Endothelial cell of umbilical vein (primary cell): ENCODE measurements at regions not wholly inside any gene's neighbourhood (a gene's known extent, or its start where the extent isn't known, plus 50 kb on each side); places are given as distances from the start of the nearest gene placed in this dataset.

ENCODE experiments used
- BruUV-seq: library from RNA; stranded (reverse); fragments of 400-500 nt; replicated peaks from 2 replicates; lab custom pipeline; 2021; lab: Mats Ljungman, UMichigan
- CTCF ChIA-PET: fragments of 300-600, 350-600 bp; sonication (Branson Sonifier 250); formaldehyde crosslinking; loops from one replicate; lab custom pipeline; 2021; ENCODE audit warnings: antibody characterized with exemption, inconsistent platforms; lab: Charles Lee
- POLR2A ChIA-PET: fragments of 300-600, 350-600 bp; sonication (Branson Sonifier 250); formaldehyde crosslinking; loops from one replicate; lab custom pipeline; 2021; ENCODE audit warnings: antibody characterized with exemption, inconsistent platforms; lab: Charles Lee
- DNase-seq: peaks from one replicate; pipeline ENCODE4 v3.0.0-alpha.2; 2011; ENCODE audit warnings: low read depth, low spot score
- FAIRE-seq: peaks from 2 replicates; lab custom pipeline; 2011; peaks lifted over from hg19 to GRCh38; lab: Jason Lieb, UNC
- H2AFZ ChIP-seq: 2 replicates; pipeline ENCODE4 v1.6.0; 2012; ENCODE audit warnings: low read depth, low read length, control low read depth, inconsistent platforms
- H3K27ac ChIP-seq: 2 replicates; pipeline ENCODE4 v1.5.1; 2011; ENCODE audit warnings: low read depth, mild to moderate bottlenecking, control low read depth, low read length, moderate library complexity; ENCODE audit not compliant: insufficient read depth
- H3K27me3 ChIP-seq, 2 experiments: 2 replicates each; pipeline versions ENCODE4 v1.6.0 to v1.6.1; 2011; ENCODE audit warnings: low read length in 2 of 2, mixed read lengths in 1 of 2; ENCODE audit not compliant: control insufficient read depth in 2 of 2, insufficient read depth in 2 of 2
- H3K36me3 ChIP-seq, 2 experiments: 2 replicates in 1 of 2; 3 replicates in 1 of 2; pipeline ENCODE4 v1.5.1; 2011; ENCODE audit warnings: low read length in 2 of 2, mild to moderate bottlenecking in 1 of 2, moderate library complexity in 1 of 2; ENCODE audit not compliant: control insufficient read depth in 2 of 2, insufficient read depth in 2 of 2; ENCODE audit errors: extremely low read depth in 1 of 2
- H3K4me1 ChIP-seq: 3 replicates; pipeline ENCODE4 v1.5.1; 2011; ENCODE audit warnings: mild to moderate bottlenecking, low read length; ENCODE audit not compliant: control insufficient read depth, insufficient read depth; ENCODE audit errors: extremely low read depth
- H3K4me2 ChIP-seq: 2 replicates; pipeline ENCODE4 v1.6.1; 2011; ENCODE audit warnings: low read length, control low read depth, mixed read lengths; ENCODE audit not compliant: insufficient read depth
- H3K4me3 ChIP-seq, 3 experiments: fragments of 200-600 bp in 1 of 3; sonication (generic), shearing (Covaris generic) in 1 of 3; replicated peaks in 1 of 3; 2 replicates each; pipeline ENCODE4 v1.5.1; 2011 to 2016; ENCODE audit warnings: control low read depth in 3 of 3, low read length in 3 of 3, mild to moderate bottlenecking in 2 of 3, inconsistent platforms in 1 of 3, low read depth in 1 of 3, moderate library complexity in 1 of 3; ENCODE audit not compliant: insufficient read depth in 1 of 3
- H3K79me2 ChIP-seq: 2 replicates; pipeline ENCODE4 v1.6.0; 2012; ENCODE audit warnings: low read length, inconsistent platforms; ENCODE audit not compliant: control insufficient read depth, insufficient read depth
- H3K9ac ChIP-seq: replicated peaks from 2 replicates; pipeline ENCODE3; 2011; ENCODE audit warnings: low read length, control low read depth; ENCODE audit not compliant: insufficient read depth; ENCODE audit errors: extremely low read depth
- H3K9me1 ChIP-seq: replicated peaks from 3 replicates; pipeline ENCODE4 v1.6.0; 2011; ENCODE audit warnings: mild to moderate bottlenecking, low read length; ENCODE audit not compliant: control insufficient read depth, insufficient read depth; ENCODE audit errors: extremely low read depth
- H3K9me3 ChIP-seq: replicated peaks from 2 replicates; pipeline ENCODE4 v1.5.1; 2012; ENCODE audit warnings: low read length, inconsistent platforms; ENCODE audit not compliant: control insufficient read depth, insufficient read depth
- H4K20me1 ChIP-seq: replicated peaks from 2 replicates; pipeline ENCODE3; 2011; ENCODE audit warnings: mild to moderate bottlenecking, low read length; ENCODE audit not compliant: control insufficient read depth, insufficient read depth; ENCODE audit errors: extremely low read depth
- FOS ChIP-seq: IDR thresholded peaks from 2 replicates; pipeline ENCODE4 v1.6.1; 2011; ENCODE audit warnings: mild to moderate bottlenecking, low read length, moderate library complexity, borderline replicate concordance; ENCODE audit not compliant: insufficient read depth
- GATA2 ChIP-seq: IDR thresholded peaks from 2 replicates; pipeline ENCODE4 v1.7.0; 2011; ENCODE audit warnings: low read depth, mild to moderate bottlenecking, moderate library complexity, mixed read lengths, low read length; ENCODE audit not compliant: insufficient read length, insufficient read depth
- JUN ChIP-seq: IDR thresholded peaks from 2 replicates; pipeline ENCODE4 v1.6.1; 2011; ENCODE audit warnings: borderline replicate concordance, low read depth; ENCODE audit not compliant: insufficient read length, insufficient read depth
- MYC ChIP-seq: IDR thresholded peaks from one replicate; pipeline ENCODE4 v1.6.1; 2011; ENCODE audit warnings: mild to moderate bottlenecking, low read depth, low read length
- POLR2AphosphoS5 ChIP-seq: IDR thresholded peaks from 2 replicates; pipeline ENCODE4 v1.6.1; 2012; ENCODE audit warnings: low read depth, mild to moderate bottlenecking, control low read depth, low read length, moderate library complexity; ENCODE audit not compliant: insufficient read depth
- dilution Hi-C: fragments of 300-500 bp; cut with MboI; formaldehyde crosslinking; loops from one replicate; pipeline ENCODE4 v1.15.0; 2019; ENCODE audit warnings: low sequenced_read_pairs; ENCODE audit not compliant: extremely low pct_ligation_motif_present
- intact Hi-C: fragments of 100-400 bp; cut with micrococcal nuclease; formaldehyde crosslinking; loops from one replicate; pipeline ENCODE4 v1.10.0; 2022
- TF ChIP-seq, protein P1 (sequence below): IDR thresholded peaks from 2 replicates; pipeline ENCODE4 v1.6.1; 2011; ENCODE audit not compliant: insufficient read depth, insufficient read length
- TF ChIP-seq, protein P2 (sequence below), 2 donors: IDR thresholded peaks; 1 replicate in 1 of 2; 2 replicates in 1 of 2; pipeline ENCODE4 v1.5.1; 2011; ENCODE audit warnings: low read length in 2 of 2, mild to moderate bottlenecking in 2 of 2, moderate library complexity in 2 of 2, control low read depth in 1 of 2, inconsistent platforms in 1 of 2, low read depth in 1 of 2; ENCODE audit not compliant: insufficient read depth in 1 of 2; ENCODE audit errors: extremely low read depth in 1 of 2

DNA sequence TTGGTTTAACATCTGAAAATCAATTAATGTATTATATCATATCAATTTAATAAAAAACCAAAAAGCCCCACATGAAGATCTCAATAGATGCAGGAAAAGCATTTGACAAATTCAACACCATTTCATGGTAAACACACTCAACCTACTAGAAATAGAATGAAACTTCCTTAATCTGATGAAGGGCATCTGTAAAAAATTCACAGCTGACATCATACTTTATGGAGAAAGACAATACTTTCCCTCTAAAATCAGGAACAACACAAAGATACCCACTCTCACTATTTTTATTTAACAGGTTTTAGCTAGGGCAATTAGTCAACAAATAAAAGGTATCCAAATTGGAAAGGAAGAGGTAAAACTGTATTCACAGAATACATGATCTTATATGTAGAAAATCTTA lies 303.0 kb upstream of the ZEB2 start:
- TF ChIP-seq, protein P1, sequence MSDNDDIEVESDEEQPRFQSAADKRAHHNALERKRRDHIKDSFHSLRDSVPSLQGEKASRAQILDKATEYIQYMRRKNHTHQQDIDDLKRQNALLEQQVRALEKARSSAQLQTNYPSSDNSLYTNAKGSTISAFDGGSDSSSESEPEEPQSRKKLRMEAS = no peak
- no peak for TF ChIP-seq FOS
- no peak for TF ChIP-seq MYC
- TF ChIP-seq, protein P2, sequence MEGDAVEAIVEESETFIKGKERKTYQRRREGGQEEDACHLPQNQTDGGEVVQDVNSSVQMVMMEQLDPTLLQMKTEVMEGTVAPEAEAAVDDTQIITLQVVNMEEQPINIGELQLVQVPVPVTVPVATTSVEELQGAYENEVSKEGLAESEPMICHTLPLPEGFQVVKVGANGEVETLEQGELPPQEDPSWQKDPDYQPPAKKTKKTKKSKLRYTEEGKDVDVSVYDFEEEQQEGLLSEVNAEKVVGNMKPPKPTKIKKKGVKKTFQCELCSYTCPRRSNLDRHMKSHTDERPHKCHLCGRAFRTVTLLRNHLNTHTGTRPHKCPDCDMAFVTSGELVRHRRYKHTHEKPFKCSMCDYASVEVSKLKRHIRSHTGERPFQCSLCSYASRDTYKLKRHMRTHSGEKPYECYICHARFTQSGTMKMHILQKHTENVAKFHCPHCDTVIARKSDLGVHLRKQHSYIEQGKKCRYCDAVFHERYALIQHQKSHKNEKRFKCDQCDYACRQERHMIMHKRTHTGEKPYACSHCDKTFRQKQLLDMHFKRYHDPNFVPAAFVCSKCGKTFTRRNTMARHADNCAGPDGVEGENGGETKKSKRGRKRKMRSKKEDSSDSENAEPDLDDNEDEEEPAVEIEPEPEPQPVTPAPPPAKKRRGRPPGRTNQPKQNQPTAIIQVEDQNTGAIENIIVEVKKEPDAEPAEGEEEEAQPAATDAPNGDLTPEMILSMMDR (IDR thresholded peaks at IDR 0.05; ENCODE audit: extremely low read depth in 1 of 2, insufficient read depth in 1 of 2, low read depth in 1 of 2, low read length in 2 of 2) = no peak
- no peak for TF ChIP-seq POLR2AphosphoS5
- no peak for TF ChIP-seq GATA2
- TF ChIP-seq JUN = no peak
- no peak for DNase-seq
- H3K9me3 ChIP-seq = no peaks in the 10 kb centered on the region
- H3K9ac ChIP-seq = no peak overlapping the region
- no peaks in the 10 kb centered on the region for H3K27me3 ChIP-seq
- dilution Hi-C loops = no loop called here
- no TSS peak for BruUV-seq
- H3K4me1 ChIP-seq = no peaks in the 10 kb centered on the region
- no peaks in the 10 kb centered on the region for H3K9me1 ChIP-seq
- H3K36me3 ChIP-seq = no peaks in the 10 kb centered on the region
- intact Hi-C loops = no loop called here
- FAIRE-seq = no peak
- no peak overlapping the region for H2AFZ ChIP-seq
- ChIA-PET POLR2A (no interaction called here), CTCF (no interaction called here)
- no peak overlapping the region for H3K4me2 ChIP-seq
- no peaks in the 10 kb centered on the region for H4K20me1 ChIP-seq
- no peak overlapping the region for H3K27ac ChIP-seq
- H3K4me3 ChIP-seq = no peak overlapping the region
- H3K79me2 ChIP-seq = no peaks in the 10 kb centered on the region
